ENCODE measurements at regions not wholly inside any gene's neighbourhood (a gene's known extent, or its start where the extent isn't known, plus 50 kb on each side); places are given as distances from the start of the nearest gene placed in this dataset.

GRCh38 chr3:135907422-135908165 lies 57.9 kb upstream of the PPP2R3A start:
- TF ChIP-seq, protein P1, sequence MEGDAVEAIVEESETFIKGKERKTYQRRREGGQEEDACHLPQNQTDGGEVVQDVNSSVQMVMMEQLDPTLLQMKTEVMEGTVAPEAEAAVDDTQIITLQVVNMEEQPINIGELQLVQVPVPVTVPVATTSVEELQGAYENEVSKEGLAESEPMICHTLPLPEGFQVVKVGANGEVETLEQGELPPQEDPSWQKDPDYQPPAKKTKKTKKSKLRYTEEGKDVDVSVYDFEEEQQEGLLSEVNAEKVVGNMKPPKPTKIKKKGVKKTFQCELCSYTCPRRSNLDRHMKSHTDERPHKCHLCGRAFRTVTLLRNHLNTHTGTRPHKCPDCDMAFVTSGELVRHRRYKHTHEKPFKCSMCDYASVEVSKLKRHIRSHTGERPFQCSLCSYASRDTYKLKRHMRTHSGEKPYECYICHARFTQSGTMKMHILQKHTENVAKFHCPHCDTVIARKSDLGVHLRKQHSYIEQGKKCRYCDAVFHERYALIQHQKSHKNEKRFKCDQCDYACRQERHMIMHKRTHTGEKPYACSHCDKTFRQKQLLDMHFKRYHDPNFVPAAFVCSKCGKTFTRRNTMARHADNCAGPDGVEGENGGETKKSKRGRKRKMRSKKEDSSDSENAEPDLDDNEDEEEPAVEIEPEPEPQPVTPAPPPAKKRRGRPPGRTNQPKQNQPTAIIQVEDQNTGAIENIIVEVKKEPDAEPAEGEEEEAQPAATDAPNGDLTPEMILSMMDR (conservative IDR thresholded peaks at IDR 0.05 in 1 of 2, IDR thresholded peaks at IDR 0.05 in 1 of 2; ENCODE audit: extremely low read depth in 1 of 2, insufficient read depth in 1 of 2, low read depth in 1 of 2, low read length in 2 of 2) = no peak
- no peak for TF ChIP-seq EZH2 (IDR thresholded peaks at IDR 0.05; ENCODE audit: borderline replicate concordance, low read length)

Measured in mammary epithelial cell (primary cell).